DMS53 treated with DMSO at 0.1 percent for 48 hours (cell line): ENCODE measurements at regions not wholly inside any gene's neighbourhood (a gene's known extent, or its start where the extent isn't known, plus 50 kb on each side); places are given as distances from the start of the nearest gene placed in this dataset.
"Not testable (repeated sequence)": the region's sequence is repeated elsewhere in the genome, so short reads cannot be mapped to it uniquely, and the experiment has no call there.

Experiments
- DNase-seq: peaks from one replicate; lab custom pipeline; 2025; ENCODE audit not compliant: unreplicated experiment; lab: John Stamatoyannopoulos, UW

DNA sequence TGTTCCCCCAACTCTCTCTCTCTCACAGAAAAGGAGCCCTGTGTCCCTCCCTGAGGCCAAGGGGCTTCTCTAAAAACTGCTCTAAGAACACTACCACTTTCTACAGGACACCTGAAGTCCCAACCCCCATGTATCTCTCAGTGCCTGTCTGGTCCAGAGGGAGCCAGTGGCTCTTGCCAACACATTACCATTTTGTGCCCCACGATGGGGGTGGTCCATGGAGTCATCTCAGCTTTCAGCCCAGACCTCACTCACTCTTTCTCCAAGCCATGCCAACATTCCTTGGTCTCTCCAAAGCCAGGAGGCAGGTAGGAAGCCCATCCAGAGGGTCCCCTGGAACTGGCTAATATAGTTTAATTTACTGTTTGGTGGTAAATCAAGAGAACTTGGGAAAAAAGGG is 962.1 kb upstream of the DEFB115 start:
- not testable (repeated sequence) for DNase-seq

DNA sequence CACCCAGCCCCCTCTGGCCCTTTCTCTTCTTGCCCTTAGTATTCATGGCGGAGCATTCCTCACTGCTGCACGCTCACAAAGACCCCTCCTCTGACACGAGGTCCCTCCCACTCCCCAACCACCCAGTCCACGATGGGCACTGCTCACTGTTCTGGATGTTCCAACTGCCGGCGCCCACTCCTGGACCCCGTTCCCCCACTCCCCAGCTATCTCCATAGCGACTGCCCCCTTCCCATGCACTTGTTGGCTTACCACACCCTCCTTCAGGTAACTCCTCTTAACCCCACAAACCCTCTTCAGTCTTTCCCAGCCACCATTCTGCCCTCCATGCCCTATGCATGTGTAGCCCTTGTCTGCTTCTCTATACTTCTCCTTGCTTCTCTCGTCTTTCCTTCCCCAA is 961.5 kb upstream of the DEFB115 start:
- not testable (repeated sequence) for DNase-seq

DNA sequence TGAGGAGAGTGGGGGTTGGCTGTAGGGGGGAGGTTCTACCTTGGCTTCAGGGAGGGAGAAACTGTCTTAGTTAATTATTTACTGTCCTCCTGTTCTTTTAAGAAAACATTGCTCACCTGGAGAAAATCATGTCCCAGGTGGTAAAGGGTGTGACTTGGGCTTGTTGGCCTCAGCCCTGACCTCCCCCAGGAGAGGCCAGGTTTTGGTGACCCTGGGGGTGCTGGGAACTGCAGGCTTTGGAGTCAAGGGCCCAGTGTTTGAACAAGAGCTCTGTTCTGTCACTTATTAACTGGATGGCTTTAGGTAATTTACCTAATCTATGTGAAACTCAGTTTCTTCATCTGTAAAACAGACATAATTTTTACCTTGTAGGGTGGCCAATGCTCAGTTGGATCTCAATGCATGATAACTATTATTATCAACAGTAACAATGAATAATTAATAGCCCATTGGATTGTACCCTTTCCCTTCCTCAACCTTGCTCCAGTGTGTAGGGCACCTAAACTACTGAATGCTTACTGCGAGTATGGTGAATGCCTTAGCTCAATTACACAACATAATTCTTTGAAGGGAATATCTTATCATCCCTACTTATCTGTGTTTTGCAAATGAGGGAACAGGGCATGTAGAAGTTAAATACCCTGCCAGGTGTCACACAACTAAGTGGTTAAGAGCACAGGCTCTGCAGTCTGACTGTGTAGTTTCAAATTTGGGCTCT is 959.4 kb upstream of the DEFB115 start:
- DNase-seq: not testable (repeated sequence)

DNA sequence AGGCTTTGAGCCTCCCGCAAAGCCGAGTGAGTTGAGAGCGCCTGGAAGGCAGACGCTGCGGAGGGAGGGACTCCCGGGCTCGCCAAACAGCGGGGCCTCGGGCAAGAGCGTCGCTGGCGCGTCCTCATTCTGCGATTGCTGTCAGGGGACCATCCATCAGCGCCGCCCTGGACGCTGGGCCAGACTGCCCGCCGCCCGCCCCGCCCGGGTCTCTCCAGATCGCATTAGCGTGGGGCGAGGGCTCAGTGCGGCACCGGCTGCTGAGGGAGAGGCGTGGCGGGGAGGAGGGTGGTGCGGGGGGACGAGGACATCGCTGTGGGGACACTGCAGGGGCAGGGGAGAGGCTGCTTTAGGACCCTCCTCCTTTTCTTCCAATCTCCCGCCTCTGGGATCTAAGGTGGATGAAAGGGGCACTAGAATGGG is 957.2 kb upstream of the DEFB115 start:
- DNase-seq: not testable (repeated sequence)

DNA sequence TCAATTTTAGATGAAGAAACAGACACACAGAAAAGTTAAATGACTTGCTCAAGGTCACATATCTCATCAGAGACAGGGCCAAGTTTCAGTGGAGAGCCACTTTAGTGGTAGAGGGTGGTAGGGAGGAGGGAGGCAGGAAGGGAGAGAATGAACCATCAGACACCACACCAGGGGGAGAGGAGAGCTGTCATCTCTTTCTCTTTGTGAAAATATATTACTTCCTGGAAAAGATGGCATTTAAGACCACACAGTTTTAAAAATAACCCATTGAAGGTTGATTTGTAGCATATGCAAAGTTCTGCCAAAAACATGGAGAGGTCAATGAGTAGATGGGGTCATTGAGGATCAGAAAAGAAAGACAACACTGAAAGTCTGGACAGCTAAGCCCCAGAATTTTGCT is 954.7 kb upstream of the DEFB115 start:
- DNase-seq: not testable (repeated sequence)

DNA sequence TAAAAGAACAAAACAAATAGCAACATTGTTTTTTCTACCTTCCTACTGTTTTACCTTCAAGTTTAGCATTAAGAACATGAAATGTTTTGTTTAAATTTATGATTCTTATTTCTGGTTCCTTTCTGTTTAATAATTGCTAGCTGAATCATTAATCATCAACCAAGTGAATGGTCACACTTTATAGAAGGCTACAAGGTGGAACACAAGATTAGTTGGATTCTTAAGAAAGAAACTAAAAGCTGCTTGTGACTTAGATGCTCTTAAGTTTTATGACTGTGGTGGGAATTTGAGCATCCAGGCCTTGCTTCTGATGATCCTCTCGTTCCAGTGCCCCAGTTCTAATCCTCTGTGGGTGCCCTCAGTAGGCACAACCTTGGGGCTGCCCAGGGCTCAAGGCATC is 947.5 kb upstream of the DEFB115 start:
- not testable (repeated sequence) for DNase-seq

DNA sequence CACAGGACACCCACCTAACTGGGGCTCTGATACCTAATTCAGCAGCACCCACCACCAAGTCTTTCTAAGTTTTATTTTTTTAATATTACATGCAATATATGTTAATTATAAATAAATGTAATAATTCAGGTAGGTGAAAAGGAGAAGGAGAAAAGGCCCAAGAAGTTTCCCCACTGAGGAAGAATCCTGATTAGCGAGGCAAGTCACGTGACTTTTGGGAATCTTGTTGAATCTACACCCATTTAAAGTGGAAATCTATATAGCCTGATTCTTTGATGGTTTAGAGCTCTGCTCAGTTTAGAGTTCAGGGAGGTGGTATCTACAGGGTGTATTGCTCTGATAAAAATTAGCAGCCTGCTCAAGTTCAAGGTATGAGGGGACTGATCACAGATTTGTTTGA is 947.1 kb upstream of the DEFB115 start:
- not testable (repeated sequence) for DNase-seq

DNA sequence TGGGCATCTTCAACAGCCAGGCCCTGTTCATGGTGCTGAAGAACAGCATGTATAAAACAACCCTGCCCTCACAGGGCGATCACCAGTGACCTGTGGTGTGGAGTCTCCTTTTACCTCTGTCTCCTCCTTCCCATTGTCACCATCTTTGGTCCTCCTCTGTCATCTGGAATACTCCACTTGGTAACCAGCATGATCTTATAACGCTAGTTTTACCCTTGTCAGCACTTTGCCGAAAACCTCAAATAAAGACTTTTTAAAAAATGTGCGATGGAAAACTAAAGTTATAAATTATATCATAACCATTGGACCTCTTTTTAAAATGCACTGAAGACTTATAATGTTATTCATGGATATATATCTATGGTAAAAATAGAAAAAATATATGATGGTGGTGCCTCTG is 945.2 kb upstream of the DEFB115 start:
- DNase-seq: not testable (repeated sequence)

DNA sequence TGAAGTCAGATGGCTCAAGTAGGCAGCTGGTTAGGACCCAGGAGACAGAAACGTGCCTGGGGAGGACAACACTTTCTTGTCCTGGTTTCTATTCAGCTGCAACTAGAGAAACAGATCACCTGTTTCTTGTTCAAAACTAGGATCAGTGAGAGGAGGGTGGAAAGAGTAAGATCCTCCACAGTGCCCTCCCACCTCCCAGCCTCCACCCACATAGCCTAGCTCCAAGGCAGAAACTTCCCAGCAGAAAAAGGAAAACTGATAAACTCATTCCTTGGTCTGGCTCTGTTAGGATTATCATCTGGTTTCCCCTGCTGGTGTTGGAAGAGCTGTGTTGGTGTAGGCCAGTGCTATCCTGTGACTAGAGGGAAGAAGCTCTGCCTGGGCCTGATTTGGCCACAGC is 943.8 kb upstream of the DEFB115 start:
- not testable (repeated sequence) for DNase-seq

DNA sequence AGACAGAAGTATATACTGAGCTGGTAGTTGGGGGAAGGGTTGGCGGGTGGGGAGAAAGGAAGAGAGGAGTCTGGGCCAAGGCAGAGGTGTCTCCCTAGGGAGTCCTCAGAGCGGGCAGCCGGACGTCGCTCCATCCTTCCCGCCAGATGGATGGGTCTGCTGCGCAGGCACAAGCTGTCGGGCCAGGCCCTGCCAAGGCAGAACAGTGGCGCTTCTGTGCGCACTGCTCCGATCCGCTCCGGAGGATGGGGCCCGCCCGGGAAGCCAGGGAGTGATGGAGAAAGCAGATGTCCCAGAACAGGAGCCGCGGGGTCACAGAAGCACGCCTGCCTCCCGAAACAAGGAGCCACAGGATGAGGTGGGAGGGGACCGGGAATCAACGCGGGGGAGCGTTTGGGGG is 941.4 kb upstream of the DEFB115 start:
- not testable (repeated sequence) for DNase-seq

DNA sequence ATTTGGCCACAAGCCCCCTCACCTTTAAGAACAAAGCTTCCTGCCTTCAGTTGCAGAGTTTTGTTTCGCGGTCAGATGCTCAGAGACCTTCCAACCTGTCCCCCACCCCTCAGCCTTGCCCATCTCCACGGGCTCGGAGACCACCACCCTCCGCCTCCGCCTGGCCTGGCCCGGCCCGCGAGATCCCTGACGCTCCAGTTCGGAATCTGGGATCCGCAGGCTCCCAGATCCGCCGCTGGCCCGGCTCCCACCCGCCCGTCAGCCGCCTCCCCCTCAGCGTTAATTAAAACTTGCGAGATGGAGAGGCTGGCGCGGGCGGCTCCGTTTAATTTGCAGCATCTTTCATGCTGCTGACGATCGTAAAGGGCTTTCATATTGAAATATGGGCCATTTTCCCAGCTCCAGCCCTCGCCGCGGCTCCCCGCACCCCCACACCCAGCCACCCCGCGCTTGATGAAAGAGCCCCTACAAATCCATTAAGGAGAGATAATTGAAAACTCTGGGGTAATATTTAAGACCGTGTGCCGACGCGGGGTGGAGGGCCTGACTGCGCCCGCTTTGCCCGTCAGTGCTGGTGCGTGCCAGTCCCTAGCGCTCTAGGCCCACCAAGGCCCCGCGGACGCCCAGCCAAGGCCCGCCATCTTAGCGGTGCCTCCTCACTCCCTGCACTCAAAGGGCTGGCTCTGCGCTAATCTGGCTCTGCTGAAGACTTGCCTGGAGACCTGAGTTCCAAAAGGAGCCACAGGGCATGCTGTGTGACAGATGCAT is 940.7 kb upstream of the DEFB115 start:
- DNase-seq: not testable (repeated sequence)

DNA sequence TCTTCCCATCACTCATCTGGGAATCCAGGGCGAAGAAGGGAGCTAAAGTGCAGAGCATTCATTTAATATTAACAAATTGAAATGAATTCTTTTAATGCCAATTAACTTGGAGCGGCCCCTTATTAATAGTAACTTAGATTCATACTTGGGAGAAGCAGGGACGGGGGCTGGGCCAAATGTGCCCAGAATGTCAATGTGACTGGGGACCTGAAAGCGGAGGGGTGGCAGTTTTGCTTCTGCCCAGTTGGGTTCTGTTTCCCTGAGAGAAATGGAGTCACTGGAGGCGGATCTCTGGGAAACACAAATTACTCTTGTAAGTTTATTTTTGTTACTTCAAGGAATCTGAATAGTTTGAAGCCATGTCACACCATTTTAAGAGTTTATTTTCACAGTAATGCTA is 923.7 kb upstream of the DEFB115 start:
- not testable (repeated sequence) for DNase-seq

DNA sequence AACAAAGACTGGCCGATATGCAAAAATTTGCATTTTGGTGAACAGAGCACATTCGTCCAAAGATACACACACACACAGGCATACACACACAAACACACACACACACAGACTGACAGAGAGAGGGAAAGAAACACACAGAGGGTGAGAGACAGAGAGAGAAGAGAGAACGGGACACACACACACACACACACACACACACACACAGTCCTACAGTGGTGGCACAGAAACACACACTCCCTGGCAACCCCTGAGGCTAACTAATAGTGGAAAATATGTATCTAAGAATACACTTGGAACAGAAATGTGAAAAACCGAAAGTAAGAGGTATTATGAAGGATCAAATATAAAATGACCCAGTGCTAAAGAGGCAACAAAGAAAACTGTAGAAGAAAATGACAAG is 919.9 kb upstream of the DEFB115 start:
- DNase-seq: not testable (repeated sequence)

DNA sequence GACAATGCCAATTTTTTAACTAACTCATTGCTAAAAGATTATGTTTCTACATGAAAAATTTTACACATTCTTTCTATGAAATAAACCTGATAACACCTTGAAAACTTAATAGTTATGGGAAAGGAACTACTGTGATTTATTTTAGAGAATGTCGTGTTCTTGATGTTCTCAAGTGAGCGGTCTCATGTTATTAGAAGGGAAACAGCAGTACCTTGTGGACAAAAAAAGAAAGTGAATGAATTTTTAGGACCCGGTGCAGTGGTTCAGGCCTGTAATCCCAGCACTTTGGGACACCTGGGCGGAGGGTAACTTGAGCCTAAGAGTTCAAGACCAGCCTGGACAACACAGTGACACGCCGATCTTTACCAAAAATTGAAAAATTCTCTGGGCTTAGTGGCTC is 908.5 kb upstream of the DEFB115 start:
- peak; percentile 1 for DNase-seq

DNA sequence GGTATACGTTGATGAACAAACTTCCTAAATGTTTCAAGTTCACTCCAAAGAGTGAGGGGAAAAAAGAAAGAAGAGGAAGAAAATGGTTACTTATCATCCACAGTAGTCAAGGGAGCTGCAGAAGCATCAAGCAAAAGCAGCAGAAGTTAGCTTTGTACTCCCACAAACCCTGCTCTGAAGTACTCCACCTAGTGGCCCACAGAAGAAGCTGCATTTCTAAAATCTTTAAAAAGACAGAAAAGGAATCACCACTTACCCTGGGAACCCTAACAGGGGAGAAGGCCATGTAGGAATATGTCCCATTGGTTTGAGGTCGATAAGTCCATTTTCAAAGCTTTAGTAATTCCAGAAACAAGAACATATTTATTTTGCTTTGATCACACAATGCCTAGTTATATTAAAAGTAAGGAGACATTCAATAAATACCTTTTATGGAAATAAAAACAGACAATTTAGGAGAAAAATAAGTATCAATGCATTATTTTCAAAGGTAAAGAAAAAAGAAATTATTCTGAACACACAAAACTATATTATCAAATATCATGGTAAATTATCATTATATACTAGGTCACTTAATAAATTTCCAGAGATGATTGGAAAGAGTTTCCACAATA is 900.5 kb upstream of the DEFB115 start:
- peak; percentile 1 for DNase-seq

DNA sequence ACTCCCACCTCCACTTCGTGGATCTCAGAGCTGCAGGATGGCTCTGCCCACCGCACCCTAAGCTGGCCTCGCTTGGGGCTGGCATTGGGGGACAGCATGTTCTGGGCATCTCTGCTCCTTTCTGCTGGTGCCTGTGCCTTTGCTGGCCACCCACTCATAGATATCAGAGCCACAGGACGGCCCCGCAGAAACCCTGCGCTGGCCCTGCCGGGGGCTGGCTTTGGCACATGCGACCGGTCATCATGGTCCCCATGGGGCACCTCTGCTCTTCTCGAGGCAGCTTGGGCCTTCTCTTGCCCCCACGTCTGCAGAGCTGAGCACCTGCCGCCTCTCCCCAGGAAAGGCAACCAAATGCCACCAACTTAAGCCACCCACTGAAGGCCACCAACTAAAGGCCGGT is 895.7 kb upstream of the DEFB115 start:
- DNase-seq: not testable (repeated sequence)

DNA sequence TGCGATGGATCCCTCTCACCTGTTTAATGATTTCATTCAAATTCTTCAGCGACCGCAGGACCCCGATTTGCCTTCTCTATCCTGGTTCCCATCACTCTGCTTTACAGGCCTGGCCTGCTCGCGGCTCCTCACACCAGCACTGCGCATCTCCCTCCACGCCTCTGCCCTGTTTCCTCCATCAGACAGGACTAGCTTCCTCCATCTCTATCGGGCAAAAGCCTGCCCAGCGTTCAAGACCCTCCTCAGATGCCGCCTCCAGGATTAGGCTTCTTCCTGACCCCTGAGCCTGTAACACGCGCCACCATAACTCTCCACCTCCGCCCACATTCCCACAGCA is 881.1 kb upstream of the DEFB115 start:
- DNase-seq: not testable (repeated sequence)

DNA sequence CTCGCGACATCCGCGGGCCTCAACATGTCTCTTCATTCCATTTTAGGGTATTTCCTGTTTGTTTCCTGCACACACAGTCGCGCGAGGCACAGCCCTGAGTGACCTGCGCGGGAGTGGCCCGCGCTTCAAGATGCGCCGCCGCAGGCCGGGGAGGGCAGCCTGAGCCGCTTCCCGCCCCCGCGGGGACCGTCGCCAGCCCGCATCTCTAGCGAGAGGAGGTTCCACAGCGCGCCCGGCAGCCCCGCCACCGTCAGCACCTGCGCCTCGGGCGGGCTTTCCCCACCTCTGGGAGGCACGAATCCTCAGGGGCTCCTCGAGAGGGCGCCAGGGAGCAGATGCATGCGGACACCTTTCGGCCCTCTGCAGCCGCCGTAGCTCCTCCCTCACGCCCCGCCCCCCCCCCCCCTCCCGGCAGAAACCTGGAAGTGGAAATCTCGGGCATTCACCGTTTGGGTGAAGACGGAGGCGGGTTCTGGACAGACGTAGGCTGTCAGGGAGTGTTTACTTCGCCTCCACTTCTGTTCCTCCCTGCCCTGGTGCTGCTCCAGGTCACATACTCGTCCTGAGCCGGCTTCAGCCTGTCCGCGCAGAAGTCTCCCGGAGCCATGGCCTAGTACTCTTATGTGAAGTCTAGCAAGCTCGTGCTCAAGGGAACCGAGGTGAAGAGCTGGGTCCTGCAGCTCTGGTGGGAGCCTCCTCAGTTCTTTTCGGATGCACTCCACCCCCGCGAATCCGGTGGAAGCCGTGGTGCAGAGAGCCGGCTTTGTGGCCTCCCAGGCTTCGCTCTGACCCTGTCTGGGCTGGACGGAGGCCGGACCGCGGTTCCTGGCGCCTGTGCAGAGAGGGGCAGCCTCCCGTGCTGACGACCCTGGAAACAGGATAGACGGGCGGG is 880.5 kb upstream of the DEFB115 start:
- peak; percentile 77 for DNase-seq

DNA sequence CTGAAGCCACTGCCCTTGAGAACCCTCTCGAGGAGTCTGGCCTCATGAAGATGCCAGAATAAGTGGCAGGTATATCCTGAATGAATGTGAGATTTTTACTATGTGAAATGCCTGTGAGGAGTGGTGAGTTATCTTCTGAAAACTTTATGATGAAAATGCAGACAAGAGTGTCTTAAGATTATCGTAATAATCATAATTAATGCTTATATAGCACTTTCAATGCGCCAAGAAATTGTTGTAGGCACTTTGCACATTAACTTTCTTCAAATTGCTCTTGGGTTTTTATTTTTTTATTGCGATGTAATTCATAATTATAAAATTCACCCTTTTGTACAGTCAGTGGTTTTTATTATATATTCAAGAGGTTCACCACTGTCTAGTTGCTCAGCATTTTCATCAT is 879.1 kb upstream of the DEFB115 start:
- DNase-seq: not testable (repeated sequence)

DNA sequence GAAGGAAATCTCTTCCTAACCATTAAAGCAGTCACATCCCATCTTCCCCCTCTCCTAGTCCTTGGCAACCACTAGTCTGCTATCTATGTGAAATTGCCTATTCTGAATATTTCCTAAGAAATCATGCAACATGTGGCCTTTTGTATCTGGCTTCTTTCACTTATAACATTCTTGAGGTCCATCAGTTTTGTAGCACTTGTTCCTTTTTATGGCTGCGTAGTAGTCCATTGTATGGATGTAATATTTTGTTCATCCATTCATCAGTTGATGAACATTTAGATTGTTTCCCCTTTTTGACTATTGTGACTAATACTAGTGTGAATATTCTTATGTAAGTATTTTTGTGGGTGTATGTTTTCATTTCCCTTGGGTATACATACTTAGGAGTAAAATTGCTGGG is 878.7 kb upstream of the DEFB115 start:
- not testable (repeated sequence) for DNase-seq

DNA sequence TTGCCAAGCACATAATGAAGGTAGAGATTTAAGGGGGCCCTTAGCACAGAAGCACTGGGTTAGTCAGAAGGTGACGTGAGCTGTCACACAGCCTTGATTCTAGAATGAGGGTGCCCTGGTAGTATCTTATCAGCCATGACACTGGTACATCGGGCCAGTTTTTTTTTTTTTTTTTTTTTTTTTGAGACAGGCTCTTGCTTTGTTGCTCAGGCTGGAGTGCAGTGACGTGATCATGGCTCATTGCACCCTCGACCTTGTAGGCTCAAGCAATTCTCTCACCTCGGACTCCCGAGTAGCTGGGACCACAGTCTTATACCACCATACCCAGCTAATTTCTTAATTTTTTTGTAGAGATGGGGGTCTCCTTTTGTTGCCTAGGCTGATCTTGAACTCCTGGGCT is 872.6 kb upstream of the DEFB115 start:
- DNase-seq: not testable (repeated sequence)
